GM23338 (cell line): ENCODE measurements at regions not wholly inside any gene's neighbourhood (a gene's known extent, or its start where the extent isn't known, plus 50 kb on each side); places are given as distances from the start of the nearest gene placed in this dataset.

Experiments used
- ATAC-seq: fragments of 200-7000 bp; cut with Tn5 transposase; 3 replicates; pipeline ENCODE4 v1.9.1; 2020
- DNase-seq: peaks from one replicate; pipeline ENCODE4 v3.0.0-alpha.2; 2015; ENCODE audit warnings: low spot score
- H2AFZ ChIP-seq: fragments of 200-600 bp; sonication (generic); 2 replicates; pipeline ENCODE4 v1.8.0; 2016; ENCODE audit warnings: antibody characterized with exemption, mild to moderate bottlenecking, moderate library complexity
- H3F3A ChIP-seq: fragments of 200-600 bp; sonication (generic); replicated peaks from 2 replicates; pipeline ENCODE4 v1.8.0; 2017; ENCODE audit warnings: antibody characterized with exemption, mixed run types, low read depth
- H3K27ac ChIP-seq: fragments of 200-600 bp; sonication (generic); 2 replicates; pipeline ENCODE4 v1.6.1; 2016; ENCODE audit warnings: low read depth
- H3K27me3 ChIP-seq: fragments of 200-600 bp; sonication (generic); 2 replicates; pipeline ENCODE4 v1.8.0; 2016; ENCODE audit warnings: mild to moderate bottlenecking, mixed run types, moderate library complexity; ENCODE audit not compliant: insufficient read depth
- H3K36me3 ChIP-seq: fragments of 200-600 bp; sonication (generic); 2 replicates; pipeline ENCODE4 v1.8.0; 2016; ENCODE audit warnings: mild to moderate bottlenecking; ENCODE audit not compliant: insufficient read depth
- H3K4me1 ChIP-seq: fragments of 200-600 bp; sonication (generic); 2 replicates; pipeline ENCODE4 v1.8.0; 2016; ENCODE audit warnings: mild to moderate bottlenecking, moderate library complexity; ENCODE audit not compliant: insufficient read depth
- H3K4me2 ChIP-seq: fragments of 200-600 bp; sonication (generic); 2 replicates; pipeline ENCODE4 v1.7.1; 2017; ENCODE audit warnings: mixed run types
- H3K4me3 ChIP-seq: fragments of 200-600 bp; sonication (generic); 2 replicates; pipeline ENCODE4 v1.6.1; 2016; ENCODE audit warnings: mixed run types
- H3K79me2 ChIP-seq: fragments of 200-600 bp; sonication (generic); replicated peaks from 2 replicates; pipeline ENCODE4 v1.8.0; 2017; ENCODE audit warnings: mild to moderate bottlenecking; ENCODE audit not compliant: insufficient read depth
- H3K9me2 ChIP-seq: fragments of 200-600 bp; sonication (generic); 2 replicates; pipeline ENCODE4 v1.8.0; 2017; ENCODE audit not compliant: insufficient read depth
- H4K20me1 ChIP-seq: fragments of 200-600 bp; sonication (generic); replicated peaks from 2 replicates; pipeline ENCODE4 v1.8.0; 2017; ENCODE audit warnings: mild to moderate bottlenecking; ENCODE audit not compliant: insufficient read depth
- H3K27ac Mint-ChIP-seq: 2 replicates; pipeline ENCODE4 v1.8.0; 2020; ENCODE audit warnings: inconsistent platforms, mild to moderate bottlenecking, moderate library complexity, mixed read lengths
- H3K27me3 Mint-ChIP-seq: 3 replicates; pipeline ENCODE4 v1.8.0; 2022; ENCODE audit warnings: low read depth, mild to moderate bottlenecking, moderate library complexity, mixed read lengths, inconsistent platforms; ENCODE audit not compliant: insufficient read depth, poor library complexity
- H3K36me3 Mint-ChIP-seq: 3 replicates; pipeline ENCODE4 v1.8.0; 2021; ENCODE audit warnings: low read depth, mild to moderate bottlenecking, inconsistent platforms, moderate library complexity, mixed read lengths
- H3K4me1 Mint-ChIP-seq: 3 replicates; pipeline ENCODE4 v1.8.0; 2020; ENCODE audit warnings: mild to moderate bottlenecking, inconsistent platforms, mixed read lengths
- H3K4me3 Mint-ChIP-seq: 3 replicates; pipeline ENCODE4 v1.8.0; 2021; ENCODE audit warnings: moderate library complexity, mild to moderate bottlenecking, inconsistent platforms, mixed read lengths
- H3K9me3 Mint-ChIP-seq: 3 replicates; pipeline ENCODE4 v1.8.0; 2020; ENCODE audit warnings: moderate library complexity, mild to moderate bottlenecking, inconsistent platforms, mixed read lengths
- CREB1 ChIP-seq: fragments of 250-450 bp; sonication (Bioruptor Pico); IDR thresholded peaks from 2 replicates; pipeline ENCODE4 v1.5.0; 2020; ENCODE audit warnings: low read depth, mild to moderate bottlenecking, moderate library complexity
- CTCF ChIP-seq, 2 experiments: fragments of 200-600 bp in 1 of 2; sonication (generic) in 1 of 2; conservative IDR thresholded peaks; 2 replicates each; pipeline versions ENCODE4 v1.5.1 to v1.6.1; 2016 to 2017; ENCODE audit warnings: antibody characterized with exemption in 2 of 2, low read depth in 2 of 2, mild to moderate bottlenecking in 2 of 2, moderate library complexity in 1 of 2
- ETS1 ChIP-seq: IDR thresholded peaks from 2 replicates; pipeline ENCODE4 v1.6.1; 2016; ENCODE audit warnings: antibody characterized with exemption
- EZH2 ChIP-seq: fragments of 200-600 bp; sonication (generic); IDR thresholded peaks from one replicate; pipeline ENCODE4 v1.8.0; 2017; ENCODE audit warnings: antibody characterized with exemption, mild to moderate bottlenecking, low read depth; ENCODE audit not compliant: unreplicated experiment
- EZH2phosphoT487 ChIP-seq: fragments of 200-600 bp; sonication (generic); IDR thresholded peaks from one replicate; pipeline ENCODE4 v1.8.1; 2018; ENCODE audit warnings: antibody characterized with exemption; ENCODE audit not compliant: unreplicated experiment
- JUNB ChIP-seq: IDR thresholded peaks from one replicate; pipeline ENCODE4 v1.6.1; 2016; ENCODE audit warnings: antibody characterized with exemption; ENCODE audit not compliant: unreplicated experiment
- POLR2AphosphoS5 ChIP-seq: IDR thresholded peaks from 2 replicates; pipeline ENCODE4 v1.6.1; 2016; ENCODE audit warnings: antibody characterized with exemption, low read depth
- REST ChIP-seq: IDR thresholded peaks from one replicate; pipeline ENCODE4 v1.6.1; 2018; ENCODE audit warnings: antibody characterized with exemption; ENCODE audit not compliant: unreplicated experiment
- STAT1 ChIP-seq: IDR thresholded peaks from one replicate; pipeline ENCODE4 v1.6.1; 2016; ENCODE audit warnings: antibody characterized with exemption; ENCODE audit not compliant: unreplicated experiment
- ZNF462 ChIP-seq: fragments of 250-450 bp; sonication (Bioruptor Pico); IDR thresholded peaks from 2 replicates; pipeline ENCODE4 v1.5.0; 2020; ENCODE audit warnings: mild to moderate bottlenecking, moderate library complexity

- no peaks in the 10 kb centered on the region for H4K20me1 ChIP-seq
- Mint-ChIP-seq H3K27me3 (peaks cover 4% of the 10 kb centered on the region), H3K4me3 (no peak overlapping the region), H3K36me3 (no peaks in the 10 kb centered on the region), H3K4me1 (peaks cover 30% of the 10 kb centered on the region), H3K9me3 (no peaks in the 10 kb centered on the region), H3K27ac (no peak overlapping the region)
- H3K4me2 ChIP-seq, result no peak overlapping the region
- H3F3A ChIP-seq, result no peaks in the 10 kb centered on the region
- H3K27me3 ChIP-seq, result no peaks in the 10 kb centered on the region
- H3K27ac ChIP-seq, result no peak overlapping the region
- DNase-seq, result no peak
- H2AFZ ChIP-seq, result no peak overlapping the region
- ATAC-seq, result no peak
- H3K79me2 ChIP-seq, result no peaks in the 10 kb centered on the region
- no peak for TF ChIP-seq EZH2phosphoT487
- TF ChIP-seq CTCF (conservative IDR thresholded peaks at IDR 0.05; ENCODE audit: low read depth in 2 of 2), result no peak
- TF ChIP-seq REST, result no peak
- no peak for TF ChIP-seq ETS1
- TF ChIP-seq STAT1, result no peak
- no peak for TF ChIP-seq ZNF462 (CRISPR knock-in tag)
- TF ChIP-seq CREB1, result no peak
- TF ChIP-seq EZH2, result no peak
- no peak for TF ChIP-seq POLR2AphosphoS5
- TF ChIP-seq JUNB, result no peak
- H3K4me1 ChIP-seq, result peaks cover 22% of the 10 kb centered on the region
- H3K4me3 ChIP-seq, result no peak overlapping the region
- H3K36me3 ChIP-seq, result no peaks in the 10 kb centered on the region
- no peaks in the 10 kb centered on the region for H3K9me2 ChIP-seq
Observed at GRCh38 chr2:176419591-176420071, 150.4 kb downstream of the MTX2 start.
